Osteoblast (primary cell): ENCODE measurements at regions not wholly inside any gene's neighbourhood (a gene's known extent, or its start where the extent isn't known, plus 50 kb on each side); places are given as distances from the start of the nearest gene placed in this dataset.
"Not testable (repeated sequence)": the region's sequence is repeated elsewhere in the genome, so short reads cannot be mapped to it uniquely, and the experiment has no call there.

Source experiments
- DNase-seq: peaks from one replicate; pipeline ENCODE4 v3.0.0; 2011; ENCODE audit warnings: low spot score, mixed read lengths; ENCODE audit not compliant: insufficient read length; ENCODE audit errors: missing footprints
- H2AFZ ChIP-seq: 2 replicates; pipeline ENCODE4 v1.6.0; 2011; ENCODE audit warnings: mild to moderate bottlenecking, low read length
- H3K27ac ChIP-seq: 2 replicates; pipeline ENCODE4 v1.5.1; 2011; ENCODE audit warnings: mild to moderate bottlenecking, low read depth, low read length, moderate library complexity
- H3K27me3 ChIP-seq: 2 replicates; pipeline ENCODE4 v1.6.0; 2012; ENCODE audit warnings: mild to moderate bottlenecking, control low read depth, inconsistent platforms, low read length, moderate library complexity; ENCODE audit not compliant: insufficient read depth
- H3K36me3 ChIP-seq: 2 replicates; pipeline ENCODE4 v1.5.1; 2011; ENCODE audit warnings: mild to moderate bottlenecking, low read length, control low read depth, moderate library complexity; ENCODE audit not compliant: insufficient read depth
- H3K4me1 ChIP-seq: 2 replicates; pipeline ENCODE4 v1.5.1; 2011; ENCODE audit warnings: mild to moderate bottlenecking, low read length, control low read depth, moderate library complexity; ENCODE audit not compliant: insufficient read depth
- H3K4me2 ChIP-seq: 2 replicates; pipeline ENCODE4 v1.6.0; 2011; ENCODE audit warnings: mild to moderate bottlenecking, low read length; ENCODE audit not compliant: insufficient read depth
- H3K4me3 ChIP-seq: fragments of 200-600 bp; sonication (generic); 3 replicates; pipeline ENCODE4 v1.5.1; 2012; ENCODE audit warnings: mild to moderate bottlenecking, low read length, inconsistent platforms; ENCODE audit not compliant: insufficient read depth
- H3K79me2 ChIP-seq: 2 replicates; pipeline ENCODE4 v1.6.0; 2012; ENCODE audit warnings: mild to moderate bottlenecking, low read length, control low read depth, inconsistent platforms; ENCODE audit not compliant: insufficient read depth
- H3K9me3 ChIP-seq: 2 replicates; pipeline ENCODE4 v1.5.1; 2011; ENCODE audit warnings: low read depth, low read length, control low read depth
- H4K20me1 ChIP-seq: 2 replicates; pipeline ENCODE4 v1.6.0; 2012; ENCODE audit warnings: mild to moderate bottlenecking, low read length, control low read depth; ENCODE audit not compliant: insufficient read depth
- CTCF ChIP-seq: IDR thresholded peaks from 2 replicates; pipeline ENCODE4 v1.5.1; 2011; ENCODE audit warnings: mild to moderate bottlenecking, low read depth, low read length, moderate library complexity; ENCODE audit errors: extremely low read depth

- Histone ChIP-seq H3K27me3 (no peaks in the 10 kb centered on the region), H3K79me2 (no peaks in the 10 kb centered on the region), H3K4me3 (no peak overlapping the region), H3K27ac (no peak overlapping the region), H3K4me1 (no peaks in the 10 kb centered on the region), H3K4me2 (no peak overlapping the region), H4K20me1 (no peaks in the 10 kb centered on the region), H3K9me3 (no peaks in the 10 kb centered on the region), H3K36me3 (no peaks in the 10 kb centered on the region), H2AFZ (no peak overlapping the region)
- no peak for DNase-seq
- no peak for TF ChIP-seq CTCF
Observed at GRCh38 chr15:26119322-26119721, 256.2 kb upstream of the ATP10A start.

- DNase-seq, result no peak
- no peak for TF ChIP-seq CTCF
- H3K27me3 ChIP-seq, result no peaks in the 10 kb centered on the region
- no peak overlapping the region for H3K4me2 ChIP-seq
- no peak overlapping the region for H3K27ac ChIP-seq
- H3K4me3 ChIP-seq, result no peak overlapping the region
- H3K4me1 ChIP-seq, result no peaks in the 10 kb centered on the region
- H4K20me1 ChIP-seq, result no peaks in the 10 kb centered on the region
- H3K9me3 ChIP-seq, result no peaks in the 10 kb centered on the region
- H3K36me3 ChIP-seq, result no peaks in the 10 kb centered on the region
- no peaks in the 10 kb centered on the region for H3K79me2 ChIP-seq
- no peak overlapping the region for H2AFZ ChIP-seq
Observed at GRCh38 chr15:26115229-26115943, 252.3 kb upstream of the ATP10A start.

- H3K36me3 ChIP-seq, H3K4me2 ChIP-seq, H3K4me1 ChIP-seq, H2AFZ ChIP-seq, DNase-seq, H3K27ac ChIP-seq, H3K4me3 ChIP-seq, H4K20me1 ChIP-seq, H3K79me2 ChIP-seq, H3K27me3 ChIP-seq, H3K9me3 ChIP-seq: not testable (repeated sequence)
Observed at GRCh38 chr15:26114128-26114527, 251.0 kb upstream of the ATP10A start.

GRCh38 chr15:26113296-26113695, 250.2 kb upstream of the ATP10A start:
- Histone ChIP-seq H3K27ac (no peak overlapping the region), H3K4me3 (no peak overlapping the region), H3K4me1 (no peaks in the 10 kb centered on the region), H3K79me2 (no peaks in the 10 kb centered on the region), H3K27me3 (no peaks in the 10 kb centered on the region), H2AFZ (no peak overlapping the region), H3K4me2 (no peak overlapping the region), H4K20me1 (no peaks in the 10 kb centered on the region), H3K36me3 (no peaks in the 10 kb centered on the region), H3K9me3 (no peaks in the 10 kb centered on the region)
- TF ChIP-seq CTCF, result no peak
- no peak for DNase-seq
